ENCODE measurements at regions not wholly inside any gene's neighbourhood (a gene's known extent, or its start where the extent isn't known, plus 50 kb on each side); places are given as distances from the start of the nearest gene placed in this dataset.

GRCh38 chr3:159643406-159643805 is 345.2 kb upstream of the IL12A start:
- Histone ChIP-seq H3K9me3 (peaks cover 2% of the 10 kb centered on the region), H3K27me3 (no peaks in the 10 kb centered on the region), H3K4me3 (no peak overlapping the region), H3K36me3 (no peaks in the 10 kb centered on the region)
- no peak for DNase-seq

GRCh38 chr3:159645874-159646273 is 342.8 kb upstream of the IL12A start:
- no peak for DNase-seq
- H3K27me3 ChIP-seq = no peaks in the 10 kb centered on the region
- no peaks in the 10 kb centered on the region for H3K36me3 ChIP-seq
- no peak overlapping the region for H3K4me3 ChIP-seq
- H3K9me3 ChIP-seq = no peaks in the 10 kb centered on the region; the same call in 1 of the 2 replicates

GRCh38 chr3:159649951-159650350 is 338.7 kb upstream of the IL12A start:
- DNase-seq = no peak
- no peaks in the 10 kb centered on the region for H3K9me3 ChIP-seq
- no peaks in the 10 kb centered on the region for H3K27me3 ChIP-seq
- no peak overlapping the region for H3K4me3 ChIP-seq
- no peaks in the 10 kb centered on the region for H3K36me3 ChIP-seq

GRCh38 chr3:159650726-159651125 is 337.9 kb upstream of the IL12A start:
- no peaks in the 10 kb centered on the region for H3K36me3 ChIP-seq
- no peaks in the 10 kb centered on the region for H3K27me3 ChIP-seq
- DNase-seq = no peak
- H3K4me3 ChIP-seq = no peak overlapping the region
- no peaks in the 10 kb centered on the region for H3K9me3 ChIP-seq

- no peak for DNase-seq
- Histone ChIP-seq H3K27me3 (no peaks in the 10 kb centered on the region), H3K36me3 (no peaks in the 10 kb centered on the region), H3K4me3 (no peak overlapping the region), H3K9me3 (no peaks in the 10 kb centered on the region)
These were observed 336.2 kb upstream of the IL12A start for GRCh38 chr3:159652452-159652851.

- Histone ChIP-seq H3K9me3 (no peaks in the 10 kb centered on the region), H3K36me3 (no peaks in the 10 kb centered on the region), H3K4me3 (no peak overlapping the region), H3K27me3 (no peaks in the 10 kb centered on the region)
- DNase-seq = no peak
These were observed 334.2 kb upstream of the IL12A start for GRCh38 chr3:159654183-159655134.

GRCh38 chr3:159655202-159655601 is 333.4 kb upstream of the IL12A start:
- H3K9me3 ChIP-seq = no peaks in the 10 kb centered on the region
- no peaks in the 10 kb centered on the region for H3K36me3 ChIP-seq
- H3K4me3 ChIP-seq = no peak overlapping the region
- H3K27me3 ChIP-seq = no peaks in the 10 kb centered on the region
- DNase-seq = no peak

GRCh38 chr3:159657176-159657575 is 331.5 kb upstream of the IL12A start:
- Histone ChIP-seq H3K36me3 (no peaks in the 10 kb centered on the region), H3K27me3 (no peaks in the 10 kb centered on the region), H3K4me3 (no peak overlapping the region), H3K9me3 (peaks cover 4% of the 10 kb centered on the region)
- DNase-seq = no peak

GRCh38 chr3:159657629-159658028 is 331.0 kb upstream of the IL12A start:
- DNase-seq = no peak

GRCh38 chr3:159660326-159660725 is 328.3 kb upstream of the IL12A start:
- no peak overlapping the region for H3K4me3 ChIP-seq
- peaks cover 9% of the 10 kb centered on the region for H3K9me3 ChIP-seq
- no peak for DNase-seq
- H3K27me3 ChIP-seq = no peaks in the 10 kb centered on the region
- no peaks in the 10 kb centered on the region for H3K36me3 ChIP-seq

More at GRCh38 chr3:159657629-159658028, 331.0 kb upstream of the IL12A start:
- peaks cover 9% of the 10 kb centered on the region for H3K9me3 ChIP-seq
- H3K36me3 ChIP-seq = no peaks in the 10 kb centered on the region
- H3K27me3 ChIP-seq = no peaks in the 10 kb centered on the region
- H3K4me3 ChIP-seq = no peak overlapping the region

GRCh38 chr3:159660901-159661300 is 327.7 kb upstream of the IL12A start:
- Histone ChIP-seq H3K27me3 (no peaks in the 10 kb centered on the region), H3K9me3 (peaks cover 9% of the 10 kb centered on the region), H3K4me3 (no peak overlapping the region), H3K36me3 (no peaks in the 10 kb centered on the region)
- DNase-seq = no peak

GRCh38 chr3:159662549-159662948 is 326.1 kb upstream of the IL12A start:
- peaks cover 9% of the 10 kb centered on the region for H3K9me3 ChIP-seq
- DNase-seq = no peak
- H3K27me3 ChIP-seq = no peaks in the 10 kb centered on the region
- no peaks in the 10 kb centered on the region for H3K36me3 ChIP-seq
- H3K4me3 ChIP-seq = no peak overlapping the region

- H3K4me3 ChIP-seq = no peak overlapping the region
- peaks cover 9% of the 10 kb centered on the region for H3K9me3 ChIP-seq
- H3K27me3 ChIP-seq = no peaks in the 10 kb centered on the region
- no peak for DNase-seq
- no peaks in the 10 kb centered on the region for H3K36me3 ChIP-seq
These were observed 324.6 kb upstream of the IL12A start for GRCh38 chr3:159664006-159664405.

GRCh38 chr3:159664653-159665052 is 324.0 kb upstream of the IL12A start:
- DNase-seq = no peak
- H3K9me3 ChIP-seq = peaks cover 9% of the 10 kb centered on the region
- no peaks in the 10 kb centered on the region for H3K27me3 ChIP-seq
- no peaks in the 10 kb centered on the region for H3K36me3 ChIP-seq
- no peak overlapping the region for H3K4me3 ChIP-seq

- no peaks in the 10 kb centered on the region for H3K36me3 ChIP-seq
- no peaks in the 10 kb centered on the region for H3K27me3 ChIP-seq
- peaks cover 4% of the 10 kb centered on the region for H3K9me3 ChIP-seq
- DNase-seq = no peak
- no peak overlapping the region for H3K4me3 ChIP-seq
These were observed 321.4 kb upstream of the IL12A start for GRCh38 chr3:159667261-159667660.

GRCh38 chr3:159668461-159668860 is 320.2 kb upstream of the IL12A start:
- no peak overlapping the region for H3K4me3 ChIP-seq
- no peaks in the 10 kb centered on the region for H3K9me3 ChIP-seq
- no peaks in the 10 kb centered on the region for H3K36me3 ChIP-seq
- H3K27me3 ChIP-seq = no peaks in the 10 kb centered on the region
- no peak for DNase-seq

- no peak for DNase-seq
- no peaks in the 10 kb centered on the region for H3K9me3 ChIP-seq
- H3K36me3 ChIP-seq = no peaks in the 10 kb centered on the region
- no peaks in the 10 kb centered on the region for H3K27me3 ChIP-seq
- no peak overlapping the region for H3K4me3 ChIP-seq
These were observed 319.6 kb upstream of the IL12A start for GRCh38 chr3:159668990-159669476.

- no peaks in the 10 kb centered on the region for H3K9me3 ChIP-seq
- no peaks in the 10 kb centered on the region for H3K27me3 ChIP-seq
- no peaks in the 10 kb centered on the region for H3K36me3 ChIP-seq
- DNase-seq = no peak
- H3K4me3 ChIP-seq = no peak overlapping the region
These were observed 318.9 kb upstream of the IL12A start for GRCh38 chr3:159669766-159670165.

All from MG63 (cell line).